ENCODE measurements at regions not wholly inside any gene's neighbourhood (a gene's known extent, or its start where the extent isn't known, plus 50 kb on each side); places are given as distances from the start of the nearest gene placed in this dataset.
"Not testable (repeated sequence)": the region's sequence is repeated elsewhere in the genome, so short reads cannot be mapped to it uniquely, and the experiment has no call there.

DNA sequence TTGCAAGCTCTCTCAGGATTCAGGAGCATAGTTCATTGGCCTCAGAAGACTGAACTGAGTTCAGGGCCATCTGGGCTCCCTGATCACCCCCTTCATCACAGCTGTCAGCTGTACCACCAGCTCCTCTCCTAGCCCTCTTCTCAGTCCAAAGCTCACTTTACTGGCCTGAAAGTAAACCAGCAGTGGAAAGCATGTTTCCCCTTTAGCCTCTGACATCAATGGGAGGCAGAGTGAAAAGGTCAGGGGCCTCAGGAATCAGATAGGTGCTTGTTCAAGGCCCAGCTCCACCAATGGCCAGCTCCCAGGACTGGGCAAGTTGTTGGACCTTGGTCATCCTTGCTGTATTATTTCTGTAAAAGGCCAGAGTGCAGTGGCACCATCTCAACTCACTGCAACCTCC is 223.4 kb downstream of the TLE3 start:
- DNase-seq = no peak

DNA sequence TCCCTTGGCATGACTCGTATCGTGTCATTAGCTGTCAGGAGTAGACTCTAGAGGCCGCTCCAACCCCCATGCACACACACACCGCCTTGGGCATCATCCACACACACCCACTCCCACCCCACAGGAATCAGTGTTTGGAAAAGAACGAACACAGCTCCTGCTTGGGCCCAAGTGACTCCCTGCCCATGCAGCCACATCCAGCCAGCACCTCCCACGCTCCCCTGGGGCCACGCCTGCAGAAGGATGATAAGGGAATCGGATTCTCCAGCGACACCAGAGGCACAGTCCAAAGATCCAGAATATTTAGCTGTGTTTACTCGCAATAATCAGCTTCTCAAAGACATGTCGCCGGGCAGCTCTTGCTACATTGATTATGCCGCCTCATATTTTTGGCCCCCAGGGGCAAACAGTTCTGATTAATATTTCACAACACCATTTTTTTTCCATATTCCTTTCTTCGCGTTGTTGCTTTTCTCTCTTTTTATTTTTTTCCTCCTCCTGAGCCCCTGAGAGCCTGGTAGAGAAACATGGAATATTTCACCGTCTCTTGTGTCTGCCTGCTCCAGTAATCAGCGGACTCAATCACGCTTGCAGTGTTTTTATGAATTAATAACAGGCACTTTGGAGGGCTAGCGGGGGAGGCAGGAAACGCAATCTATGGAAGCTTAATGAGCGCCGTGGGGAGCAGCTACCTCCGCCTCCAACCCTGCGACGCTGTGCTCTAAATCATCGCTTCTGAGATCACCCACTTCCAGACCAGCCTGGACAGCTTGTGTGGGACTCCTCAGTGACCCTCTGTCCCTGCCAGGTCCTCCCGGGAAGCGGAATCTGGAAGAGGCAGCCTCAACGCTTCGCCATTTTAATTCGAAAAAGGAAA is 221.4 kb downstream of the TLE3 start:
- DNase-seq = no peak

DNA sequence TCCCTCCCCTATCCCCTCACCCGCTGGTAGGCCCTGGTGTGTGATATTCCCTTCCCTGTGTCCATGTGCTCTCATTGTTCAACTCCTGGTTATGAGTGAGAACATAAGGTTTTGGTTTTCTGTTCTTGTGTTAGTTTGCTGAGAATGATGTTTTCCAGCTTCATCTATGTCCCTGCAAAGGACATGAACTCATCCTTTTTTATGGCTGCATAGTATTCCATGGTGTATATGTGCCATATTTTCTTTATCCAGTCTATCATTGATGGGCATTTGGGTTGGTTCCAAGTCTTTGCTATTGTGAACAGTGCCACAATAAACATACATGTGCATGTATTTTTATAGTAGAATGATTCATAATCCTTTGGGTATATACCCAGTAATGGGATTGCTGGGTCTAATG is 217.8 kb downstream of the TLE3 start:
- not testable (repeated sequence) for DNase-seq

DNA sequence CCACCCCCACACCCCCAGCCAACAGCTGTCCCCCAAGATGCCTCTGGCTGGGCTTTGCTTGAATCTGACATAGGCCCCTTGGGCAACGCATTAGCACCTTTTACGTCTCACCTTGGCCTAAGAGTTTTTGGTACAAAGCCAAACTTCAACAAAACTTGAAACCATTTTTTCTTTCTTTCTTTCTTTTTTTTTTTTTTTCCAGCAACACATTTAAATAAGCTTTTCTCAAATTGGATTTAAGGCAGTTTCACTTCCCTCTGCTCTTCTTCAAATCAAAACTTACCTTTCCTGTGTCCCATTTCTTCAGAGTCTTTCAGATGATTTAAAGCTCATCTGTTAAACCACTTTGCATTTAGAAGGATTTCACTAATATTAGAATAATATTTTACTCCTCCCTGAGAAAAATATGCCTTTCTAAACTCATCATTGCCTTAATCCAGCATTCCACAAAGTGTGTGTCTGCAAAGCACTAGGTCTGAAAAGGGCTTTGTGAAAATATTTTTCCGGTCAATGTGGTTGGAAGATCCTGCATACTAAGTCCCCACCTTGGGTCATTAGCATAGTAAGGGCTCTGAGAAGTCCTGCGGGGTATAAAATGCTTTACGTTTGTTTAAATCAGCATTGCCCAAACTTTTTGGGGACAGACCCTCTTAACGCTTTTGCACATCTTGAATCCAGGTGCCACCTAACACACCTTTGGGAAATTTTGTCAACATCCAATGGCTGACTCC is 217.0 kb downstream of the TLE3 start:
- no peak for DNase-seq

DNA sequence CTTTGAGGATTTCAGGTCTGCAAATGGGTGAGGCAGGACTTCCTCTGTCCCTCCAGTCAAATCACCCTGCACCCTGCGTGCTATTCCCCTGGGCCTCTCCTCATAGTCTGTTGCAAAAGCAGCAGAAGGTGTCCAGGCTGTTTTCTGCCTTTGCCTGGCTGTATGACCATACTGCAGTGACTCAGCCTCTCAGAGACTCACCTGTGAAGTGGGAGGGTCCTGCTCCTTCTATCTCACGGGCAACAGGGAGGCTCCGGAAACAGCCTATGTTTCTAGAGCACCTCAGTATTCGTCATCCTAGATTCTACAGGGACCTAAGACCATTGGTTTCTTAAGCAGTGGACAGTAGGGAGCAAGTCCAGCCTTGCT is 216.4 kb downstream of the TLE3 start:
- no peak for DNase-seq

DNA sequence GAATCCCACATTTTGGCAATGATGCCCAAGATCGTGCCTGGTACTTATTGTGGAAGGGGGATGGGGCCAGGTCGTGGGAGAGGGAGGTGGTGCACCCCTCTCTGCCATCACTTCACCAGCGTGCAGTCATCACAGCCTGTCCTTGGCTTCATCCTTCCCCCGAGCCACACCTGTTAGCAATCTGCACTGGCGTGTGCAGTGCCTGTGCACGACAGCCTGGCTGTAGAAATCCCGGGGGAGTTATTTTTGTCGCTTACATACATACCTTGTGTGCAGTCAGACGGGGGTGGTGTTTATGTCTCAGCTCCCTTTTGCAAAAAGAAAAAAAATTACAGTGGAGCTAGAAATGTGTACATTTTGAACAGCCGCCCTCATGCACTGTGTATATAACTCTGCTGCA is 216.0 kb downstream of the TLE3 start:
- DNase-seq = no peak

DNA sequence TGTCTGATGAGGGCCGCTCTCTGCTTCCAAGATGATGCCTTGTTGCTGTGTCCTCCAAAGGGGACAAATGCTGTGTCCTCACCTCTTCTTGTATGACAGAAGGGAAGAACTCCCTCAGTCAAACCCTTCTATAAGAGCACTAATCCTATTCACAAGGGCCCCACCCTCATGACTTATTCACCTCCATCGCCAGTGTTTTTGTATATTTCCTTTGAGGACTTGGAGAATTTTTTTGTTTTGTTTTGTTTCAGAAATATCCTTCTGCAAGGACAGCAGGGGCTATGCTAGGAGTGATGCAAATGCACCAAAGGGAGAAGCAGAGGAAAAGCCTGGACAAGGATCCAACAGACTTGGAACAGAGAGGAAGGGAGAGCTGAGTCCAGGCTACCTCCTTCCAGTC is 214.4 kb downstream of the TLE3 start:
- DNase-seq = no peak

DNA sequence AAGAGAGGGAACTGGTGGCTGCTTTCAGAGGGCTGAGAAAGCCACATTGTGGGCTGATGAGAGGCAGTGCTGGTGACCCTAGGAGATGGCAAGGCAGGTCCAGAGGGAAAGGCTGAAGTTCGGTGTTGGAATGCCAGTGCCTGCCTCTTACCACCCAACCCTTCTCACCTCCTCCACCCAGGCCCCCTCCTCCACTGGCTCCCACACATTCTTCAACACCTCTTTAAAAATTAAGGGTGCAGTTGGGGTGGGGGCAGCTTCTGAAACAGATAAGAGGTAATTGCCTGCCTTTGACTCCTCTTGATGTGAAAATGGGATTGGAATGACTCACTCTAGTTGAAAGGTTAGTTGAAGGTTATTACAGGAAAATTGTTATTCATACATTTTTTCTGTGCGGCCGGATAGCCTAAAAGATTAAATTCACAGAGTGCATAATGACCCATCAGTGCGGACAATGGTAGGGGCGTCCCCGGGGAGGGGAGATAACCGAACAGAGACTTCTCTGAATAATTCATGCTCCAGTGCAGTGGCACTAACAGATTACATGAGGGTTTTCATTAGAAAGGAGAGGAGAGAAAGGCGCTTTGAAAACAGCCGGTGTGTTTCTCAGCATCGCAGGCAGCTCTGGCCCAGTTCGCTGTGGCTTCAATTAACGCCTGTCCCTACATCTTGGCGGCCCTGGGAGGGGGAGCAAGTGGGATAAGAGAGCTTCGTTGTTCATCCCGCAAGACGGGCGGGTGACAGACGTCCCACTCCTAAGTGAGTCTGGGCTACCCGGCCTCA is 212.4 kb downstream of the TLE3 start:
- no peak for DNase-seq

DNA sequence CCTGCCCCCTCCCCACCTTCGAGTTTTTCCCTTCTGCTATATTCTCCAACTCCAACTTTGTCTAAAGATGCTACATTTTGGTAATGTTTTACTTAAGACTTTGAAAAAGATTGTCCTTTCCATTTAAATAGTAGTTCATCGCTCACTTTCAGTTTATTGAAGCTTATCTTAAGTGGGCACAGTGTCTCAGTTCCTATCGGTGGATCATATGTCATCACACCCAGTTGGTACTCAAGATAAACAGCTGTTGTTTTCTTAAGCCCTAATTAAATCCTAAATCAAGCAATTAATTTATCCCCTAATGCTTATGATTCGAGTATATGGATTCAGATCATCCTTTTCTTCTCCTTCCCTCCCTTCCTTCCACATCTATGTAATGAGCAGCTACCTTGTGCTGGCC is 210.7 kb downstream of the TLE3 start:
- no peak for DNase-seq

DNA sequence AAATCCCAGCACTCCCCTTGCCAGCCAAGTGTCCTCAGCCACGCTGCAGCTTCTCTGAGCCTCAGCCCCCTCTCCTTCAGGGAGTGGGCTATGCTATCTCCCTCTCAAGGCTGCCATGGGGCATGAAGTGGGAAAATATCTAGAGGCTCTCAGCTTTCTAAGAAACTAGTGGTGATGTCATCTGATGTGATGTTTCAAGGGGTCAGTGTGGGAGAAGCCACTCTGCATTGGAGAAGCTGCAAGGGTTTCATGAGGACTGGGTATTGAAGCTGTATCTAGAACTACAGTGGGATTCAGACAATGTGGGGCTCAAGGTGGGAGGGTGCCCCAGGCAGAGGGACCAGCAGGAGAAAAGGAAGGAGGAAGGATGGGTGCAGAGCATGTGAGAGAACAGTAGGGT is 210.2 kb downstream of the TLE3 start:
- DNase-seq = no peak

DNA sequence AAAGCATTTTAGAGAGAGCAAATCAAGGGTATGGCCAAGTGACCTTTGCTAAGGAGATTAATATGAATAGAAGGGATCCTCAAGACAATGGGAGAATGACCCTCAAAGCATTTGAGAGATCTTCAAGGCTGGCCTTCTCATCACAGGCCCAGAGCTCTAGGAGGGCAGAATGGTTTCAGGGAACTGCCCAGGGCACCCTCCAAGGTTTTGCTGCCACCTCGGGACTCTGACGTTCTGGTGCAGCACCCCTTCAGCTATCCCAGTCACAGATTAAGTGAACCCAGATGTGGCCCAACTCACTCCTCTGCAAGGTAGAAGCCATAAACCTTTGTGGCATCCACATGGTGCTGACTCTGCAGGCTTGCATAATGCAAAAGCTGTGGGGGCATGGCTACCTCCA is 209.3 kb downstream of the TLE3 start:
- DNase-seq = no peak

DNA sequence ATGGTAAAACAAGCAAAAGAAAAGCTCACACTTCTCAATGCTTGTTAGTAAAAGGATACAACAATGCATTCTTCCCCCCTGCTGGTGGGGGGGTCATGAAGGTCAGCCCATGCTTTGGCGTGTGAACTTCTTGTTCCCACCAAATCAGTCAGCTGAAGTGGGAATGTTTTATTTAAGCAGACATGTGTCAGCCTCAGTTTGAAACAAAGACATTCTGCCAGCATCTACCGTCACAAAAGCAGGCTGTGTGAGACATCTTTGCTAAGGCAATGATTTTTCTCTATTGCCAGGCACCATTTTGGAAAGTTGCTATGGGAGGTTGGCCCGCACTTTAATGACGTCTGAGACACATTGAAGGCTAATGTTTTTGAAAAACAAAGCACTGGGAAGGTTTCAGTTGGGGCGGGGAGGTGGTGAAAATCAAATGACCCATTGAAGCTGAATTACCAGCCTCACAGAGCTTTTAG is 206.6 kb downstream of the TLE3 start:
- no peak for DNase-seq

DNA sequence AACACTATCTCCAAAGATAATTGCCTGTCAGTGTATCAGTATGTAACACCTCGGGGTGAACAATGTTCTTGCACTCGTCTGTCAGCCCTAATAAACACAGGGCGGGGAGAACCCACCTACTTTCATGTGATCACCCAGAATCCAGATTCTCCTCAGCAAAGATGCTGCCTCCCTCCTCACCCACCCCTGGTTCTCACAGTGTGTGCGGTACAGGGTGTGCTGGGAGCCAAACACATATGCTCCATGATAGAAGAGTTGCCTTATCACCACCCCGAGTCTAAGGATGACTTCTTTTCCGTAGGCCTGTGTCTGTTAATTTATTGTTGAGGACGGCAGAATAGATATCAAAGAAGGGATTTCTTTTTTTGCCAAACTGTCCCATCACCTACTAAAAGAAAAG is 206.1 kb downstream of the TLE3 start:
- DNase-seq = no peak

DNA sequence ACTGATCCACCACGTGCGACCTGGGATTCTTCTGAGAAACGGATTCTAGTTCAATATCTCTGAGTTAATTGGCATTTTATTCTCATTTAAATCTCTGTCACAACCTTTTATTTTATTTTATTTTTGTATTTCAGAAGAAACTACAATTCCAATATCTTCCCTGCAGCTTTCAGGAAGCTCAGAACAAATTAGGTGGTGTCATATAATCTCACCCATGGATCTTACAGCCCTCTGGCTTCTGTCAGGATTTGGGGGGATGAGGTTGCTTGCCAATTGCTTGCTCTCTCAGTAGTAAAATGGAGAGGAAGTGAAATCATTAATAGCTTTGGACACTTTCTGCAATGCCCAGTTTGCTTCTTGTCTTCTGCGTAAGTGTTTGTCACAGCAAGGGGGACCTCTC is 205.4 kb downstream of the TLE3 start:
- DNase-seq = no peak

DNA sequence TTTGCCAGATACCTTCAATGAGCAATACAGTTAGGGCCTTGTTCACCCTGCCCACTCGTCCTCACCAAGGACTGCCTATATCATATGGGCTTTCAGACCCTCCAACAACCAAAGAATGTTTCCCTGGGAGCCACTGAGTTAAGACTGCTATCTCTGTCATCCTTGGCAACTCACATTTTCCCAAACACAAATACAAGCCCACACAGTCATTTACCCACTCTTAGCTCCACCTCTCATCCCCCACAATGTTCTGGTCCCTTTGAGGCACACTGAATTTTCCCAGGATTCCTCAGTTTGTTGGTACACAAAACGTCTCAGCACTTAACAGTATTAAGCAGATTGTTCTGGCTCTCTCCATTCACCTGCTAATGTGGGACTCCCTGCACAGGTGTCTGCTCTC is 204.6 kb downstream of the TLE3 start:
- DNase-seq = no peak

DNA sequence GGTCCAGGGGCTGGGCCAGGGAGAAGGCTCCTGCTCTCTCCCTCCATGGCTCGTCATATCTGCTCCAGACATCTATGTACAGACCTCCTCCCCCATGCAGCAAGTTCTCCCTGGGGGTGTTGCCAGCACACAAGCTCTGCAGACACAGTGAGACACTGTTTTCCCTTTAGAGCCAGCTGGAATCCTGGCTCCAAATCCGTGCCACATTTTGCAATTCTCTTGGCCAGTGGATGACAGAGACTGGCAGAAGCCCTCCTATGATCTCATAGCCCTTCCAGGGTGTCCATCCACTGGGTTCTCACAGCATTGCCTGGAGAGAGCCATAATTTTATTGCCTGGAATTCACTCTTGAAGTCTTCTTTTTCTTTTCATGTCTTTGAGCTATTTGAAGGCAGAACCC is 203.9 kb downstream of the TLE3 start:
- DNase-seq = peak; percentile 91

DNA sequence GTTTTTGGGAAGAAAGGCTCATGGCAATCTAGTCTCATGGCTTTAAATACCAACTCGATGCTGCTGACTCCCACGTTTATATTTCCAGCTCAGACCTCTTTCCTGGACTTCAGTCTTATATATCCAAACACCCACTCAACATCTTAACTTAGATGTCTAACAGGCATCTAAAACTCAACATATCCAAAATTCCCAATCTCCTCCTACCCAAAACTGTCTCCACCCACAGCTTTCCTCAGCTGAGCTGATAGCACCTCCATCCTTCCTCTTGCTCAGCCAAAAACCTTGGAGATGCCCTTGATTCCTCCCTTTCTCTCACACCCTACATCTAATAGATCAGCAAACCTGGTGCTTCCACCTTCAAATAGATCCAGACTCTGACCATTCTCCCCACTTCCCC is 202.5 kb downstream of the TLE3 start:
- DNase-seq = no peak

DNA sequence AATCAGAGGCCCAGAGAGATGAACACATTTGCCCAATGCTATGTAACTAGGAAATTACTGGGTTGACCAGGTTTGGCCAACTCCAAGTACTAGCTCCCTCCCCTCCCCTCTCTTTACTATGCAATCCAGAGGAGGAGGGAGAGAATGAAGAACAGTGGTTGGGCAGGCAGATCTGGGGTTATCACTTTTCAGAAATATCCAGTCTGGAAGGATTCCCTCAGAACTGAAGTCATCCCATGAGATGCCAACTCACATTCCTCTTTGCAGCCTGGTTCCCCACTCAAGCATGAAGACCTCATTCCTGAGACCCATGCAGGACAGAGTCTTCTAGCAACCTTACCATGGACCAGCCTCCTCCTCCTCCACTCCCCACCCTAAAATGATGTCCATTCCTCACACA is 201.1 kb downstream of the TLE3 start:
- peak; percentile 43 for DNase-seq

DNA sequence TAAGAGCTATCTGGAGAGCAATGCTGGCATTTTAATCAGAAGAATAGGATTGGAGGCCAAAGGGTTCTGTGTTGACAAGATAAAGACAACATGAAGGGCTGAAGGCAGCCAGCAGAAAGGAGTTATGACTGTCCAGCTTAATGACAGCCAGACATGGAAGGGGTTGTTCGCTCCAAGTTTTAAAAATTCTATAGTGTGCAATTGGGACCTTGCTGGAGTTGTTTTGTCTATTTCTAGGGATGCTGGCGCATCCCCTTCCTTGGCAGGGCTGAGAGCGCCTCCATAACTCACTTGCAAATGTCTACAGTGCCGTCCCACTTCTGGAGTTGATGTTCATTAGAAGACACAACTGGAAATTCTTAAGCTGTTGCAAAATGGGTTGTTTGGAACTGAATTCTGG is 200.7 kb downstream of the TLE3 start:
- DNase-seq = no peak

DNA sequence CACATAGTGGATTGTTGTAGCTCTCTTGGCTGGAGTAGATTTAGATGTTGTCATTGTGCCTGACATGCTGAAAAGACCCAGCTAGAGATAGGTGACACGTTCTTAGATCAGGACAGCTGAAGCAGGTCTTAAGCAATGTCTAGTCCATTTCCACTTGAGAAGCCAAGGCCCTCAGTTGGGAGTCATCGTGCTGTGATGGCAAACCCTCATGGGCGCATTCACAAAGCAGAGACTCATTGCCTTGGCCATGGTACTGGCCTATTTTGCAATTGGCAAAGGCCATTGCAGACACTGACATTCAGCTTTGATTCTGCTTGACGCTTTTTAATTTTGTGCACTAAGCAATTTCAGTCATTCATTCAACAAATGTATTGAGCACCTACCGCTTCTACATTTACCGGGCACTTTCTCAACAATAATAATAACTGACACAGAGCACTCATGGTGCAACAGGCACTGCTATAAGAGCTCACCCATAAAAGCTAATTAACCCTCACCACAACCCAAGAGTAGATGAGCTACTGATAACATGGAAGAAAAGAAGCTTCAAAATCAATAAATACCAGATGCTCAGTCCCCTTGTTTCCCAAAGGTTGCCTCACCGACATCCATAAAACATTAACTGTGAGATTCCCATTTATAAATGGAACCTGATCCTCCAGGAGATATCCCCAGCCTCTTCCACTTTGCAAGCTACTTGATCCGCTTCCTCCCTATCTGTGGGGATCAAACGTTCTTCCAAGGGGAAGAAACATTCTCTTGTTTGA is 200.1 kb downstream of the TLE3 start:
- DNase-seq = no peak

DNA sequence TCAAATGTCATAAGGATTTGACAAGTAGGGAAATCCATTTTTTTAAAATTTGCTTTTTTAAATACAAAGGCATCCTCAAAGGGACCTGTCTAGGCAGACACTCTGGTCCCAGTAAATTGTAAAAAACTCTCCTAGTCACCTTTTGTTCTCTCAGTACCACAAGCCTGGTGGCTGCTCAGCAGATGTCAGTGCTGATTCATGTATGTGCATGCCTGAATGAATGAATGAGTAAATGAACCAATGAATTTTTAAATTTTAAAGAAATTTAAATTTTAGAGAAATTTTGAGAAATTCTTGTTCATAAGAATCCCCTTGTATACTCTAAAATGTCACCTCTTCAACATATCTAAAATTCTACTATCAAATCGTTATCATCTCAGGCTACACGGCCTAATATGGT is 199.5 kb downstream of the TLE3 start:
- no peak for DNase-seq

DNA sequence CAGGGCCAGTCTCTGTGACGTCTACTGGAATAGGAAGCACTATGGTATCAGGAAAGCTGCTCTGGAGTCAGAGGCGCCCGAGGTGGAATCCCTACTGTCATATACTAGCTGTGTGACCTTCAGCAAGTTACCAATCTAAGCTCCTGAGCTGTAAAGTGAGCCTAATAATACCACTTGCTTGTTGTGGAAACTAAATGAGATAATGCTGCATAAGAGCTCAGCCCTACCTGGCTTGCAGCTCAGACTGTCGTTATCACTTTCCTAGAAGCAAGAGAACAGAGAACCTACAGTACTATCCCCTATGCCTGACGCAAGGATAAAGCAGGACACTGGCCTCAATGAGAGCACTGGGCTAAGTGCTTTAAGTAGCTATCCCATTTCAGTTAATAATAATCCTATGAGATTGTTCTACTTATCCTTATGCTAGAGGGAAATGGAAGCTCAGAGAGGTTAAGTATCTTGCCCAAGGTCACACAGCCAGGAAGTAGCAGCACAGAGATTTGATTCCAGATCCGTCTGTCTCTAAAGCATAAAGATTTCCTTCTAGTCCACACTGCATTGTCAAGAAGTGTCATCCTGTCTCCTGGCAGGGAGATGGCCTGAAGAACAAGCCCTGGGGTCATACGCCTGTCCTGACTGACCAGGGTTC is 195.2 kb downstream of the TLE3 start:
- DNase-seq = no peak

Data from fibroblast of skin of scalp (primary cell).